Suprapubic skin (tissue), 3 donors: ENCODE measurements at regions not wholly inside any gene's neighbourhood (a gene's known extent, or its start where the extent isn't known, plus 50 kb on each side); places are given as distances from the start of the nearest gene placed in this dataset.

Experiments
- POLR2AphosphoS5 ChIP-seq, 3 donors: sonication (generic); formaldehyde crosslinking; IDR thresholded peaks; one replicate each; pipeline ENCODE4 v1.6.1; 2017; ENCODE audit warnings: antibody characterized with exemption in 3 of 3
- TF ChIP-seq, protein P1 (sequence below), 2 donors: fragments of 200-600 bp in 1 of 2; fragments of 450-650 bp in 1 of 2; sonication (generic) in 1 of 2; IDR thresholded peaks; one replicate each; pipeline ENCODE4 v1.5.1; 2016 to 2019; ENCODE audit warnings: antibody characterized with exemption in 2 of 2, mild to moderate bottlenecking in 1 of 2, moderate library complexity in 1 of 2

DNA sequence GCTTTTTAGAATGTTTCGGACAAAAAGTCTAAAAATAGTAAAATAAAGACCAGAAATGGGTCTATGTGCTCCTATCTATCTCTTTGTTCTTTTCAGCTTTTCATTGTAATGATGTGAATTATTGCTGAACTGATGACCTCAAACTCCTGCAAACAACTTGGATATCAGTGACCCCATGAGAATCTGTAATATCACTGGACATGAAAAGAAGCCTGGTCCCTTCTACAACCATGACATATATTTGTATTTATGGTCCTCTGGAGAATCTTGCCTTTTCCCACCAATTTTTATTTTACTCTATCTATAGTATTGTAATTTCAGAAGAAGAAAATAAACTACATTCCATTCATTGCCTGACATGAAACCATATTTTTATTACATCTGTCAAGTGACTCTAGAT is 740.7 kb upstream of the CA10 start:
- TF ChIP-seq, protein P1, sequence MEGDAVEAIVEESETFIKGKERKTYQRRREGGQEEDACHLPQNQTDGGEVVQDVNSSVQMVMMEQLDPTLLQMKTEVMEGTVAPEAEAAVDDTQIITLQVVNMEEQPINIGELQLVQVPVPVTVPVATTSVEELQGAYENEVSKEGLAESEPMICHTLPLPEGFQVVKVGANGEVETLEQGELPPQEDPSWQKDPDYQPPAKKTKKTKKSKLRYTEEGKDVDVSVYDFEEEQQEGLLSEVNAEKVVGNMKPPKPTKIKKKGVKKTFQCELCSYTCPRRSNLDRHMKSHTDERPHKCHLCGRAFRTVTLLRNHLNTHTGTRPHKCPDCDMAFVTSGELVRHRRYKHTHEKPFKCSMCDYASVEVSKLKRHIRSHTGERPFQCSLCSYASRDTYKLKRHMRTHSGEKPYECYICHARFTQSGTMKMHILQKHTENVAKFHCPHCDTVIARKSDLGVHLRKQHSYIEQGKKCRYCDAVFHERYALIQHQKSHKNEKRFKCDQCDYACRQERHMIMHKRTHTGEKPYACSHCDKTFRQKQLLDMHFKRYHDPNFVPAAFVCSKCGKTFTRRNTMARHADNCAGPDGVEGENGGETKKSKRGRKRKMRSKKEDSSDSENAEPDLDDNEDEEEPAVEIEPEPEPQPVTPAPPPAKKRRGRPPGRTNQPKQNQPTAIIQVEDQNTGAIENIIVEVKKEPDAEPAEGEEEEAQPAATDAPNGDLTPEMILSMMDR (IDR thresholded peaks at IDR 0.05): no peak
- TF ChIP-seq POLR2AphosphoS5 (IDR thresholded peaks at IDR 0.05): no peak
